Colonic mucosa (tissue), 4 donors: ENCODE measurements at regions not wholly inside any gene's neighbourhood (a gene's known extent, or its start where the extent isn't known, plus 50 kb on each side); places are given as distances from the start of the nearest gene placed in this dataset.

Source experiments
- DNase-seq: peaks from one replicate; pipeline ENCODE4 v3.0.0-alpha.2; 2020
- H3K27ac ChIP-seq: fragments of 200-600 bp; one replicate; pipeline ENCODE4 v1.8.0; 2021
- H3K27me3 ChIP-seq: fragments of 200-600 bp; one replicate; pipeline ENCODE4 v1.8.0; 2021
- H3K36me3 ChIP-seq: fragments of 200-600 bp; one replicate; pipeline ENCODE4 v1.8.0; 2021
- H3K4me1 ChIP-seq: fragments of 200-600 bp; one replicate; pipeline ENCODE4 v1.8.0; 2021; ENCODE audit warnings: mild to moderate bottlenecking
- H3K4me3 ChIP-seq: fragments of 200-600 bp; one replicate; pipeline ENCODE4 v1.8.0; 2021
- H3K9ac ChIP-seq, 2 donors: one replicate each; pipeline ENCODE4 v1.7.0; 2013; ENCODE audit warnings: control low read depth in 2 of 2, low read depth in 2 of 2, low read length in 2 of 2
- H3K9me3 ChIP-seq: fragments of 200-600 bp; one replicate; pipeline ENCODE4 v1.8.0; 2021
- intact Hi-C: fragments of 100-400 bp; cut with DNase I; formaldehyde crosslinking; loops from one replicate; pipeline ENCODE4 v1.14.1; 2022
- TF ChIP-seq, protein P1 (sequence below): fragments of 200-600 bp; IDR thresholded peaks from one replicate; pipeline ENCODE4 v1.8.0; 2022; ENCODE audit warnings: antibody characterized with exemption, mild to moderate bottlenecking
- donor health status: healthy.
- donor health status: DM: no; HTN: no; CAD: no.
- donor health status: DM: no; HTN: no; CAD: no.

DNA sequence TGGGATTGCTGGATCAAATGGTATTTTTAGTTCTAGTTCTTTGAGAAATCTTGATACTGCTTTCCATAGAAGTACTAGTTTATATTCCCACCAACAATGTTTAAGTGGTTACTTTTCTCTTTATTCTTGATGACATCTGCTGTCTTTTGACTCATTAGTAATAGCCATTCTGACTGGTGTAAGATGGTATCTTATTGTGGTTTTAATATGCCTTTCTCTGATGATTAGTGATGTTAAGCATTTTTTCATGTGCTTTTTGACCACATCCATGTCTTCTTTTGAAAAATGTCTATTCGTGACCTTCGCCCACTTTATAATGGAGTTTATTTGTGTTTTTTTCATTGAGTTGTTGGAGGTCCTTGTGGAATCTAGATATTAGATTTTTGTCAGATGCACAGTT is 865.7 kb downstream of the SLC6A15 start:
- H3K36me3 ChIP-seq, result no peaks in the 10 kb centered on the region
- TF ChIP-seq, protein P1, sequence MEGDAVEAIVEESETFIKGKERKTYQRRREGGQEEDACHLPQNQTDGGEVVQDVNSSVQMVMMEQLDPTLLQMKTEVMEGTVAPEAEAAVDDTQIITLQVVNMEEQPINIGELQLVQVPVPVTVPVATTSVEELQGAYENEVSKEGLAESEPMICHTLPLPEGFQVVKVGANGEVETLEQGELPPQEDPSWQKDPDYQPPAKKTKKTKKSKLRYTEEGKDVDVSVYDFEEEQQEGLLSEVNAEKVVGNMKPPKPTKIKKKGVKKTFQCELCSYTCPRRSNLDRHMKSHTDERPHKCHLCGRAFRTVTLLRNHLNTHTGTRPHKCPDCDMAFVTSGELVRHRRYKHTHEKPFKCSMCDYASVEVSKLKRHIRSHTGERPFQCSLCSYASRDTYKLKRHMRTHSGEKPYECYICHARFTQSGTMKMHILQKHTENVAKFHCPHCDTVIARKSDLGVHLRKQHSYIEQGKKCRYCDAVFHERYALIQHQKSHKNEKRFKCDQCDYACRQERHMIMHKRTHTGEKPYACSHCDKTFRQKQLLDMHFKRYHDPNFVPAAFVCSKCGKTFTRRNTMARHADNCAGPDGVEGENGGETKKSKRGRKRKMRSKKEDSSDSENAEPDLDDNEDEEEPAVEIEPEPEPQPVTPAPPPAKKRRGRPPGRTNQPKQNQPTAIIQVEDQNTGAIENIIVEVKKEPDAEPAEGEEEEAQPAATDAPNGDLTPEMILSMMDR, result no peak
- H3K4me1 ChIP-seq, result no peaks in the 10 kb centered on the region
- H3K4me3 ChIP-seq, result no peak overlapping the region
- no peak overlapping the region for H3K9ac ChIP-seq
- H3K27ac ChIP-seq, result no peak overlapping the region
- H3K27me3 ChIP-seq, result no peaks in the 10 kb centered on the region
- intact Hi-C loops, result no loop called here
- DNase-seq, result no peak
- H3K9me3 ChIP-seq, result no peaks in the 10 kb centered on the region

DNA sequence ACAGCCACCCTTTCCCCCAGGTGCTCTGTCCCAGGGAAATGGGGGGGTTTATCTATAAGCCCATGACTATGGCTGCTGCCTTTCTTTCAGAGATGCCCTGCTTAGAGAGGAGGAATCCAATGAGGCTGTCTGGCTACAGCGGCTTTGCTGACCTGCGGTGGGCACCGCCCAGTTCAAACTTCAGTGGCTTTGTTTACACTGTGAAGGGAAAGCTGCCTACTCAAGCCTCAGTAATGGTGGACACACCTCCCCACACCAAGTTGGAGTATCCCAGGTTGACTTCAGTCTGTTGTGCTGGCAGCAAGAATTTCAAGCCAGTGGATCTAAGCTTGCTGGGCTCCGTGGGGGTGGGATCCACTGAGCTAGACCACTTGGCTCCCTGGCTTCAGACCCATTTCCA is 869.2 kb downstream of the SLC6A15 start:
- H3K9me3 ChIP-seq, result no peaks in the 10 kb centered on the region
- no peak overlapping the region for H3K27ac ChIP-seq
- H3K4me3 ChIP-seq, result no peak overlapping the region
- H3K27me3 ChIP-seq, result no peaks in the 10 kb centered on the region
- no peak for DNase-seq
- no peaks in the 10 kb centered on the region for H3K4me1 ChIP-seq
- TF ChIP-seq, protein P1, result no peak
- H3K9ac ChIP-seq, result no peak overlapping the region
- intact Hi-C loops, result no loop called here
- no peaks in the 10 kb centered on the region for H3K36me3 ChIP-seq

DNA sequence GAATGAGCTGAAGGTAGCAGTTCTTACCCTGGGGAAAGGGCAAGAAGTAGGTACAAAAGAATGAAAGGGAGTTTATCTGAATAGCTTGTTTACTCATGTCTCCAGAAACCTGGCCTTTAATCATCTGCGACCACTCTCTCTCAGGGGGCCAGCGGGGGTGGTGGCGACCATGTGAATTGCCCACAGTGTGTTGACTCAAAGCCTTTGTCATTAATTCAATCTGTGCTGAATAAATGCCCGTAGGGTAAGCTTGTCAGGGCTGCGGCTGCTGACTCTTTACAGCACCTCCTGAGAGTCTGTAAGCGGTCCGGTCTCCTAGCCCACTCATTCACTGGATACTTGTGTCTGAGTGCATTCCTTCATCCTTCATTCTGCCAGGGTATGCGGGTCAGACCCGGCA is 874.4 kb downstream of the SLC6A15 start:
- Histone ChIP-seq H3K36me3 (no peaks in the 10 kb centered on the region), H3K27ac (no peak overlapping the region), H3K9me3 (no peaks in the 10 kb centered on the region), H3K9ac (no peak overlapping the region), H3K27me3 (no peaks in the 10 kb centered on the region), H3K4me3 (no peak overlapping the region), H3K4me1 (no peaks in the 10 kb centered on the region)
- no peak for DNase-seq
- intact Hi-C loops, result no loop called here
- TF ChIP-seq, protein P1, result no peak

DNA sequence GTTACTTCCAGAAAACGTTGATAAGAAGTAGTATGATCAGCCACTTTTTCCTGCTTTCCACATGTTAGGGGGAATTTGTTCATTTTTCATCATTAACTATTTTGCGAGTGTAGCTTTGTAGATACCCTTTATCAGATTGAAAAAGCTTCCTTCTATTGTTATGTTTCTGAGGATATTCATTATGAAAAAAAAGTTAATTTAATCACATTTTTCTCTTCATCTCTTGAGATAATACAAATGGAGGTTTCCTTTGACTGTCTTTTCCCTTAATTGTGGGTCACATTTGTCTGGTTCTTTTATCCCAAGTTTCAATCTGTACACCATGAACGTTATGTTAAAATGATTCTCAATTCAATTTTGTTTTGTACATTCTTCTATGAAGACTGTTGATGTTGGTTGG is 875.7 kb downstream of the SLC6A15 start:
- Histone ChIP-seq H3K9ac (no peak overlapping the region), H3K36me3 (no peaks in the 10 kb centered on the region), H3K27ac (no peak overlapping the region), H3K27me3 (no peaks in the 10 kb centered on the region), H3K4me1 (no peaks in the 10 kb centered on the region), H3K9me3 (no peaks in the 10 kb centered on the region), H3K4me3 (no peak overlapping the region)
- TF ChIP-seq, protein P1, result no peak
- intact Hi-C loops, result no loop called here
- no peak for DNase-seq

DNA sequence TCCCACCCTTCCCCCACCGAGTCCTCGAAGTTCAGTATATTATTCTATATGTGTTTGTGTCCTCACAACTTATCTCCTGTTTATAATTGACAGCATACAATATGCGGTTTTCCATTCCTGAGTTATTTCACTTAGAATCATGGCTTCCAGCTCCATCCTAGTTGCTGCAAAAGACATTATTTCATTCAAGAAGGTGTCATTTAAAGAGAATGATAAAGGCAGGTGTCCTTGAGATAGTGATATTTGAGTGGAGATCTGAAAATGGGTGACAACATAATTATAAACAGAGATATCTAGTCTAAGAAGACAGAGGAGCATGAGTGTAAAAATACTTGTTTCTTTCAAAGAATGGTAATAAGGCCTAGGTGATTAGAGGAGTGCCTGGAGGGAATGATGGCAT is 876.8 kb downstream of the SLC6A15 start:
- TF ChIP-seq, protein P1, result no peak
- no peak overlapping the region for H3K27ac ChIP-seq
- H3K36me3 ChIP-seq, result no peaks in the 10 kb centered on the region
- H3K9ac ChIP-seq, result no peak overlapping the region
- no peaks in the 10 kb centered on the region for H3K27me3 ChIP-seq
- no peak overlapping the region for H3K4me3 ChIP-seq
- no peaks in the 10 kb centered on the region for H3K4me1 ChIP-seq
- intact Hi-C loops, result no loop called here
- DNase-seq, result no peak
- no peaks in the 10 kb centered on the region for H3K9me3 ChIP-seq

DNA sequence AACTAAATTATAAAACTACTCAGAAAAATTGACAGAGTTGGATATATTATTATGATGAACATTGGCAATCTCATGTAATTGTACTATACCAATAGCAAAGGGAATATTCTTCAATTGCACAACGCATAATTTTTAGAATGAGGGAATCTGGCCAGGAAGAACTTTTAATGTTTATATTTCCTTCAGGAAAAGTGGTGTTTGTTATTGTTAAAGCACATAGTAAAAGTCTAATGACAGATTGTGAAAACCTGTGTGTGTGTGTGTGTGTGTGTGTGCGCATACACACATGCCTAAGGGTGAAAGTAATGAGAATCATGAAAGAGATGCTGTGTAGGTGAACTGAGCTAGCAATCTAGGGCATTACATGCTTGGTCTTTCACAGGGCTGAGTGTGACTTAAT is 877.7 kb downstream of the SLC6A15 start:
- Histone ChIP-seq H3K9me3 (no peaks in the 10 kb centered on the region), H3K27me3 (no peaks in the 10 kb centered on the region), H3K27ac (no peak overlapping the region), H3K36me3 (no peaks in the 10 kb centered on the region), H3K4me3 (no peak overlapping the region), H3K9ac (no peak overlapping the region), H3K4me1 (no peaks in the 10 kb centered on the region)
- intact Hi-C loops, result no loop called here
- TF ChIP-seq, protein P1, result no peak
- no peak for DNase-seq
